GM12891 (cell line): ENCODE measurements at regions not wholly inside any gene's neighbourhood (a gene's known extent, or its start where the extent isn't known, plus 50 kb on each side); places are given as distances from the start of the nearest gene placed in this dataset.

Experiments used
- PAX5 ChIP-seq: IDR thresholded peaks from 2 replicates; pipeline ENCODE4 v1.6.1; 2011; ENCODE audit warnings: low read length, moderate library complexity, mild to moderate bottlenecking; ENCODE audit not compliant: insufficient read depth, severe bottlenecking
- POLR2A ChIP-seq: IDR thresholded peaks from 2 replicates; pipeline ENCODE4 v1.6.1; 2011; ENCODE audit warnings: low read depth, low read length, control low read depth
- POLR2AphosphoS5 ChIP-seq: IDR thresholded peaks from 2 replicates; pipeline ENCODE4 v1.6.1; 2011; ENCODE audit warnings: low read depth, low read length, control low read depth
- TAF1 ChIP-seq: IDR thresholded peaks from 2 replicates; pipeline ENCODE4 v1.6.1; 2011; ENCODE audit warnings: low read depth, low read length, control low read depth

DNA sequence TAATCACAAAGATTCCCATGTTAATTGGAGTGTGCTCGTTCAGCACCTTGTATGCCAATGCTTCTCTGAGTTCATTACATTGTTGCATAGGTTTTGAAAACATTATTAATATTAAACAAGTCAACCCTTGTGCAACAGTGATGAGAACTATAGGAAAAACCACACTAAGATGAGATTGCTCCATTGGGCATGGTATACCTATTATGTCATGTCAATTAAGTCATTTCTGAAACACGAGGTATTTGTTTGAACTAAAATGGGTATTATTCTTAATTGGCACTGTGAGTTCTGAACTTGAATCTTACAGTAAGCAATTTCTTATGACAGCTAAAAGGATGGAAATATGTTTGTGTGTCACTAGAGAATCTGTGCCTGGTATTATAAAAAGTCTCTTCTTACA is 447.7 kb downstream of the EFNA5 start:
- TF ChIP-seq POLR2A (no peak), POLR2AphosphoS5 (no peak), TAF1 (no peak), PAX5 (no peak)
